ENCODE measurements at regions not wholly inside any gene's neighbourhood (a gene's known extent, or its start where the extent isn't known, plus 50 kb on each side); places are given as distances from the start of the nearest gene placed in this dataset.
"Not testable (repeated sequence)": the region's sequence is repeated elsewhere in the genome, so short reads cannot be mapped to it uniquely, and the experiment has no call there.

- no peaks in the 10 kb centered on the region for H3K4me1 Mint-ChIP-seq (ENCODE audit: low read depth)
- H3K27ac Mint-ChIP-seq = no peak overlapping the region
- H3K9me3 Mint-ChIP-seq = peaks cover 5% of the 10 kb centered on the region
- no peaks in the 10 kb centered on the region for H3K27me3 Mint-ChIP-seq (ENCODE audit: low read depth)
- H3K4me3 Mint-ChIP-seq = no peak overlapping the region
- no peaks in the 10 kb centered on the region for H3K36me3 Mint-ChIP-seq (ENCODE audit: low read depth)
These were observed 210.9 kb downstream of the TFAP2B start for GRCh38 chr6:51029561-51029960.

- Mint-ChIP-seq H3K4me1 (ENCODE audit: low read depth) (no peaks in the 10 kb centered on the region), H3K36me3 (ENCODE audit: low read depth) (no peaks in the 10 kb centered on the region), H3K27ac (no peak overlapping the region), H3K9me3 (no peaks in the 10 kb centered on the region), H3K4me3 (no peak overlapping the region), H3K27me3 (ENCODE audit: low read depth) (no peaks in the 10 kb centered on the region)
These were observed 226.9 kb downstream of the TFAP2B start for GRCh38 chr6:51045548-51045947.

- Mint-ChIP-seq H3K27me3 (ENCODE audit: low read depth) (no peaks in the 10 kb centered on the region), H3K9me3 (peaks cover 5% of the 10 kb centered on the region), H3K4me3 (no peak overlapping the region), H3K36me3 (ENCODE audit: low read depth) (no peaks in the 10 kb centered on the region), H3K27ac (no peak overlapping the region), H3K4me1 (ENCODE audit: low read depth) (no peaks in the 10 kb centered on the region)
These were observed 230.8 kb downstream of the TFAP2B start for GRCh38 chr6:51049288-51049982.

GRCh38 chr6:51049983-51050877 lies 231.6 kb downstream of the TFAP2B start:
- peaks cover 5% of the 10 kb centered on the region for H3K9me3 Mint-ChIP-seq
- no peak overlapping the region for H3K4me3 Mint-ChIP-seq
- no peaks in the 10 kb centered on the region for H3K27me3 Mint-ChIP-seq (ENCODE audit: low read depth)
- H3K4me1 Mint-ChIP-seq (ENCODE audit: low read depth) = no peaks in the 10 kb centered on the region
- H3K27ac Mint-ChIP-seq = no peak overlapping the region
- no peaks in the 10 kb centered on the region for H3K36me3 Mint-ChIP-seq (ENCODE audit: low read depth)

GRCh38 chr6:51052716-51053115 lies 234.0 kb downstream of the TFAP2B start:
- not testable (repeated sequence) for H3K4me3 Mint-ChIP-seq; H3K27me3 Mint-ChIP-seq (ENCODE audit: low read depth); H3K36me3 Mint-ChIP-seq (ENCODE audit: low read depth); H3K27ac Mint-ChIP-seq; H3K4me1 Mint-ChIP-seq (ENCODE audit: low read depth); H3K9me3 Mint-ChIP-seq

GRCh38 chr6:51055316-51055715 lies 236.6 kb downstream of the TFAP2B start:
- H3K27me3 Mint-ChIP-seq (ENCODE audit: low read depth); H3K4me3 Mint-ChIP-seq; H3K4me1 Mint-ChIP-seq (ENCODE audit: low read depth); H3K36me3 Mint-ChIP-seq (ENCODE audit: low read depth); H3K27ac Mint-ChIP-seq: not testable (repeated sequence)
- H3K9me3 Mint-ChIP-seq = peaks cover 13% of the 10 kb centered on the region

GRCh38 chr6:51057296-51057695 lies 238.6 kb downstream of the TFAP2B start:
- Mint-ChIP-seq H3K27me3 (ENCODE audit: low read depth) (no peaks in the 10 kb centered on the region), H3K27ac (no peak overlapping the region), H3K4me3 (no peak overlapping the region), H3K4me1 (ENCODE audit: low read depth) (no peaks in the 10 kb centered on the region), H3K36me3 (ENCODE audit: low read depth) (no peaks in the 10 kb centered on the region), H3K9me3 (peaks cover 13% of the 10 kb centered on the region)

GRCh38 chr6:51060262-51060762 lies 241.6 kb downstream of the TFAP2B start:
- H3K27ac Mint-ChIP-seq = no peak overlapping the region
- no peak overlapping the region for H3K4me3 Mint-ChIP-seq
- peaks cover 8% of the 10 kb centered on the region for H3K9me3 Mint-ChIP-seq
- no peaks in the 10 kb centered on the region for H3K27me3 Mint-ChIP-seq (ENCODE audit: low read depth)
- no peaks in the 10 kb centered on the region for H3K36me3 Mint-ChIP-seq (ENCODE audit: low read depth)
- no peaks in the 10 kb centered on the region for H3K4me1 Mint-ChIP-seq (ENCODE audit: low read depth)

GRCh38 chr6:51062166-51062722 lies 243.6 kb downstream of the TFAP2B start:
- Mint-ChIP-seq H3K27me3 (ENCODE audit: low read depth) (no peaks in the 10 kb centered on the region), H3K27ac (no peak overlapping the region), H3K36me3 (ENCODE audit: low read depth) (no peaks in the 10 kb centered on the region), H3K4me1 (ENCODE audit: low read depth) (no peaks in the 10 kb centered on the region), H3K9me3 (peaks cover 5% of the 10 kb centered on the region), H3K4me3 (no peak overlapping the region)

- H3K4me1 Mint-ChIP-seq (ENCODE audit: low read depth) = no peaks in the 10 kb centered on the region
- H3K4me3 Mint-ChIP-seq = no peak overlapping the region
- H3K27me3 Mint-ChIP-seq (ENCODE audit: low read depth) = no peaks in the 10 kb centered on the region
- H3K9me3 Mint-ChIP-seq = no peaks in the 10 kb centered on the region
- H3K27ac Mint-ChIP-seq = no peak overlapping the region
- no peaks in the 10 kb centered on the region for H3K36me3 Mint-ChIP-seq (ENCODE audit: low read depth)
These were observed 259.3 kb downstream of the TFAP2B start for GRCh38 chr6:51077821-51078518.

GRCh38 chr6:51090343-51090742 lies 271.7 kb downstream of the TFAP2B start:
- H3K36me3 Mint-ChIP-seq (ENCODE audit: low read depth) = no peaks in the 10 kb centered on the region
- peaks cover 15% of the 10 kb centered on the region for H3K9me3 Mint-ChIP-seq
- H3K27ac Mint-ChIP-seq = no peak overlapping the region
- no peak overlapping the region for H3K4me3 Mint-ChIP-seq
- no peaks in the 10 kb centered on the region for H3K27me3 Mint-ChIP-seq (ENCODE audit: low read depth)
- H3K4me1 Mint-ChIP-seq (ENCODE audit: low read depth) = no peaks in the 10 kb centered on the region

- Mint-ChIP-seq H3K4me1 (ENCODE audit: low read depth) (no peaks in the 10 kb centered on the region), H3K36me3 (ENCODE audit: low read depth) (no peaks in the 10 kb centered on the region), H3K9me3 (peaks cover 18% of the 10 kb centered on the region), H3K27me3 (ENCODE audit: low read depth) (no peaks in the 10 kb centered on the region), H3K27ac (no peak overlapping the region), H3K4me3 (no peak overlapping the region)
These were observed 275.2 kb downstream of the TFAP2B start for GRCh38 chr6:51093871-51094270.

GRCh38 chr6:51094271-51094670 lies 275.6 kb downstream of the TFAP2B start:
- peaks cover 18% of the 10 kb centered on the region for H3K9me3 Mint-ChIP-seq
- no peak overlapping the region for H3K4me3 Mint-ChIP-seq
- no peaks in the 10 kb centered on the region for H3K27me3 Mint-ChIP-seq (ENCODE audit: low read depth)

GRCh38 chr6:51098246-51098645 lies 279.6 kb downstream of the TFAP2B start:
- Mint-ChIP-seq H3K4me1 (ENCODE audit: low read depth) (no peaks in the 10 kb centered on the region), H3K27me3 (ENCODE audit: low read depth) (no peaks in the 10 kb centered on the region), H3K9me3 (peaks cover 4% of the 10 kb centered on the region), H3K4me3 (no peak overlapping the region), H3K36me3 (ENCODE audit: low read depth) (no peaks in the 10 kb centered on the region), H3K27ac (no peak overlapping the region)

More at GRCh38 chr6:51094271-51094670, 275.6 kb downstream of the TFAP2B start:
- Mint-ChIP-seq H3K36me3 (ENCODE audit: low read depth) (no peaks in the 10 kb centered on the region), H3K27ac (no peak overlapping the region), H3K4me1 (ENCODE audit: low read depth) (no peaks in the 10 kb centered on the region)
